ENCODE measurements at regions not wholly inside any gene's neighbourhood (a gene's known extent, or its start where the extent isn't known, plus 50 kb on each side); places are given as distances from the start of the nearest gene placed in this dataset.

DNA sequence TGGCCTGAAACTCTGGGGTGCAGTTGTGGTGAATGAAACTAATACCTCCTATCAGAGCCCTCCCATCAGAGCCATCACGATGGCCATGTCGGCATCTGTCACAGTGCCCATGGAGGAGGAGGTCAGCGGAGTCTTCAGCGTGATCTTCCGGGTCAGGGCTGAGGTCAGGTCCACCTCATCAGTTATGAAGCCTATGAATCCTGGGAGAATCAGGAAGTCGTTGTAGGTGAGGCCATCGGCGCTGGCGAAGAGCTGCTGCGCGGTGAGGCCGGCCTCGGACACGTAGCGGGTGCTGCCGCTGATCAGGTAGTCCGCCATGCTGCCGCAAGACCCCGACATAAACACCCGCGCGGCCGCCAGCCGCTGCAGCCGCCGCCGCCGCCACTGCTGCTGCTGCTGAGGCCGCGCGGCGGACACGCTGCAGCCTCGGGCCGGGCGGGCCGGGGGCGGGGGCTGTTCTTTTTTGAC is 376.7 kb upstream of the MAOA start:
- no peak overlapping the region for H3K4me3 ChIP-seq (ENCODE audit: extremely low read depth in 1 of 4, insufficient read depth in 2 of 4, low read depth in 3 of 4, low read length in 4 of 4)
- no peak overlapping the region for H4K8ac ChIP-seq (ENCODE audit: extremely low read depth, insufficient read depth, low read length)
- DNase-seq (ENCODE audit: low read depth in 1 of 2, low spot score in 2 of 2) = no peak
- H4K91ac ChIP-seq (replicated peaks; ENCODE audit: insufficient read length, low read length) = no peak overlapping the region
- H3K9me3 ChIP-seq (ENCODE audit: insufficient read depth in 2 of 2, low read depth in 1 of 2, low read length in 1 of 2) = peaks cover 0 to 19% of the 10 kb centered on the region in 2 experiments; a peak in 1 of 4 replicates
- POLR2A ChIA-PET (ENCODE audit: partially characterized antibody) = no interaction called here
- no peak overlapping the region for H2BK120ac ChIP-seq (replicated peaks; ENCODE audit: low read depth, low read length)
- no peak overlapping the region for H3K4me2 ChIP-seq (ENCODE audit: insufficient read depth in 1 of 2, low read depth in 2 of 2, low read length in 2 of 2)
- H3K36me3 ChIP-seq (ENCODE audit: control insufficient read depth in 2 of 4, insufficient read depth in 4 of 4, low read length in 3 of 4) = no peaks in the 10 kb centered on the region
- H3K9ac ChIP-seq (replicated peaks in 1 of 4; ENCODE audit: extremely low read depth in 1 of 4, low read depth in 3 of 4, low read length in 3 of 4) = no peak overlapping the region
- H3K14ac ChIP-seq (ENCODE audit: insufficient read length) = no peak overlapping the region
- TF ChIP-seq CBX8 (IDR thresholded peaks at IDR 0.05; ENCODE audit: borderline replicate concordance, low read depth, low read length) (no peak), NANOG (IDR thresholded peaks at IDR 0.05; ENCODE audit: insufficient read depth, low read depth, low read length, poor library complexity, severe bottlenecking) (no peak), KDM5A (IDR thresholded peaks at IDR 0.05; ENCODE audit: low read length) (no peak), SIRT6 (IDR thresholded peaks at IDR 0.05; ENCODE audit: low read length) (no peak), RAD21 (IDR thresholded peaks at IDR 0.05 in 1 of 2, conservative IDR thresholded peaks at IDR 0.05 in 1 of 2; ENCODE audit: low read depth in 2 of 2, low read length in 2 of 2) (no peak), TAF7 (optimal IDR thresholded peaks at IDR 0.05; ENCODE audit: borderline replicate concordance, low read depth, low read length) (no peak), SP1 (IDR thresholded peaks at IDR 0.05; ENCODE audit: low read depth, low read length) (no peak), CREB1 (IDR thresholded peaks at IDR 0.05) (no peak), EGR1 (IDR thresholded peaks at IDR 0.05; ENCODE audit: borderline replicate concordance, low read depth, low read length) (no peak), CHD1 (IDR thresholded peaks at IDR 0.05; ENCODE audit: low read depth, low read length) (no peak)
- H3K18ac ChIP-seq (ENCODE audit: extremely low read depth, low read length) = no peak overlapping the region
- H3K4me1 ChIP-seq (replicated peaks in 1 of 4; ENCODE audit: control insufficient read depth in 3 of 4, insufficient read depth in 4 of 4, low read length in 3 of 4) = no peaks in the 10 kb centered on the region
- H2BK12ac ChIP-seq (ENCODE audit: low read depth, low read length) = no peak overlapping the region
- no peak overlapping the region for H2BK20ac ChIP-seq (ENCODE audit: low read length)
- H2AK5ac ChIP-seq (ENCODE audit: low read depth, low read length) = no peak overlapping the region
- H3K23me2 ChIP-seq (ENCODE audit: low read depth, low read length) = no peaks in the 10 kb centered on the region
- no peak overlapping the region for H3K4ac ChIP-seq (replicated peaks; ENCODE audit: insufficient read length, low read depth, low read length)
- no peak overlapping the region for H2AFZ ChIP-seq (ENCODE audit: low read length)
- CTCF ChIA-PET (ENCODE audit: partially characterized antibody) = no interaction called here
- no peak overlapping the region for H4K5ac ChIP-seq (ENCODE audit: insufficient read length, low read depth, low read length)
- no peak overlapping the region for H3K27ac ChIP-seq (ENCODE audit: low read depth, low read length)
- H3K27me3 ChIP-seq (replicated peaks in 1 of 4; ENCODE audit: control insufficient read depth in 3 of 4, extremely low read depth in 1 of 4, insufficient read depth in 3 of 4, low read length in 3 of 4) = no peaks in the 10 kb centered on the region
- H3K56ac ChIP-seq (replicated peaks; ENCODE audit: insufficient read length, low read depth, low read length) = no peak overlapping the region
- no peaks in the 10 kb centered on the region for H4K20me1 ChIP-seq (replicated peaks in 1 of 2; ENCODE audit: control insufficient read depth in 1 of 2, insufficient read depth in 2 of 2, low read length in 2 of 2)
- no peaks in the 10 kb centered on the region for H3K79me2 ChIP-seq (ENCODE audit: control insufficient read depth in 1 of 2, insufficient read depth in 2 of 2, low read length in 2 of 2)
- no peak overlapping the region for H3K23ac ChIP-seq (ENCODE audit: insufficient read length)
- H2BK15ac ChIP-seq (ENCODE audit: low read length) = no peak overlapping the region
- no CpG with 5 or more reads among the region's 38 CpGs for WGBS, 2 experiments (ENCODE audit: extremely low coverage in 1 of 2, insufficient coverage in 1 of 2, insufficient read length in 1 of 2, insufficient replicate concordance in 2 of 2, low coverage in 1 of 2, low lambda C conversion rate in 2 of 2, missing lambda C conversion rate in 1 of 2)
- no peak for FAIRE-seq
- H2BK5ac ChIP-seq (ENCODE audit: low read depth, low read length) = no peak overlapping the region
- H3K79me1 ChIP-seq (ENCODE audit: low read depth, low read length) = no peaks in the 10 kb centered on the region
